Dendritic cell treated with granulocyte-macrophage colony-stimulating factor and Interleukin-4, amounts not matched to agents 40 ng/mL and 50 ng/mL, for 4 days (primary cell): ENCODE measurements at regions not wholly inside any gene's neighbourhood (a gene's known extent, or its start where the extent isn't known, plus 50 kb on each side); places are given as distances from the start of the nearest gene placed in this dataset.
"Not testable (repeated sequence)": the region's sequence is repeated elsewhere in the genome, so short reads cannot be mapped to it uniquely, and the experiment has no call there.

ENCODE experiments used
- H3K27ac Mint-ChIP-seq: one replicate; pipeline ENCODE4 v1.8.0; 2022; ENCODE audit warnings: mild to moderate bottlenecking, mixed read lengths
- H3K27me3 Mint-ChIP-seq: one replicate; pipeline ENCODE4 v1.8.0; 2022; ENCODE audit warnings: mild to moderate bottlenecking, mixed read lengths
- H3K36me3 Mint-ChIP-seq: one replicate; pipeline ENCODE4 v1.8.0; 2022; ENCODE audit warnings: low read depth, mixed read lengths
- H3K4me1 Mint-ChIP-seq: one replicate; pipeline ENCODE4 v1.8.0; 2022; ENCODE audit warnings: low read depth, mixed read lengths
- H3K4me3 Mint-ChIP-seq: one replicate; pipeline ENCODE4 v1.8.0; 2022; ENCODE audit warnings: mild to moderate bottlenecking, moderate library complexity, mixed read lengths
- H3K9me3 Mint-ChIP-seq: one replicate; pipeline ENCODE4 v1.8.0; 2022; ENCODE audit warnings: mixed read lengths
- intact Hi-C: fragments of 100-400 bp; cut with micrococcal nuclease; formaldehyde crosslinking; loops from one replicate; pipeline ENCODE4 v1.15.0; 2022

- peaks cover 4% of the 10 kb centered on the region for H3K27me3 Mint-ChIP-seq
- H3K27ac Mint-ChIP-seq, result no peak overlapping the region
- H3K4me1 Mint-ChIP-seq, result no peaks in the 10 kb centered on the region
- no peaks in the 10 kb centered on the region for H3K36me3 Mint-ChIP-seq
- intact Hi-C loops, result no loop called here
- no peak overlapping the region for H3K4me3 Mint-ChIP-seq
- no peaks in the 10 kb centered on the region for H3K9me3 Mint-ChIP-seq
Observed at GRCh38 chr10:44578271-44578670, 193.4 kb upstream of the CXCL12 start.

- H3K4me3 Mint-ChIP-seq, intact Hi-C loops, H3K4me1 Mint-ChIP-seq: not testable (repeated sequence)
Observed at GRCh38 chr10:44578963-44579362, 194.1 kb upstream of the CXCL12 start.

GRCh38 chr10:44581996-44582395, 197.1 kb upstream of the CXCL12 start:
- no peaks in the 10 kb centered on the region for H3K9me3 Mint-ChIP-seq
- H3K4me1 Mint-ChIP-seq, result no peaks in the 10 kb centered on the region
- H3K27me3 Mint-ChIP-seq, result peaks cover 4% of the 10 kb centered on the region
- no peak overlapping the region for H3K27ac Mint-ChIP-seq
- intact Hi-C loops, result no loop called here
- no peak overlapping the region for H3K4me3 Mint-ChIP-seq
- H3K36me3 Mint-ChIP-seq, result no peaks in the 10 kb centered on the region

More at GRCh38 chr10:44578963-44579362, 194.1 kb upstream of the CXCL12 start:
- not testable (repeated sequence) for H3K27me3 Mint-ChIP-seq, H3K27ac Mint-ChIP-seq, H3K9me3 Mint-ChIP-seq, H3K36me3 Mint-ChIP-seq

DNA sequence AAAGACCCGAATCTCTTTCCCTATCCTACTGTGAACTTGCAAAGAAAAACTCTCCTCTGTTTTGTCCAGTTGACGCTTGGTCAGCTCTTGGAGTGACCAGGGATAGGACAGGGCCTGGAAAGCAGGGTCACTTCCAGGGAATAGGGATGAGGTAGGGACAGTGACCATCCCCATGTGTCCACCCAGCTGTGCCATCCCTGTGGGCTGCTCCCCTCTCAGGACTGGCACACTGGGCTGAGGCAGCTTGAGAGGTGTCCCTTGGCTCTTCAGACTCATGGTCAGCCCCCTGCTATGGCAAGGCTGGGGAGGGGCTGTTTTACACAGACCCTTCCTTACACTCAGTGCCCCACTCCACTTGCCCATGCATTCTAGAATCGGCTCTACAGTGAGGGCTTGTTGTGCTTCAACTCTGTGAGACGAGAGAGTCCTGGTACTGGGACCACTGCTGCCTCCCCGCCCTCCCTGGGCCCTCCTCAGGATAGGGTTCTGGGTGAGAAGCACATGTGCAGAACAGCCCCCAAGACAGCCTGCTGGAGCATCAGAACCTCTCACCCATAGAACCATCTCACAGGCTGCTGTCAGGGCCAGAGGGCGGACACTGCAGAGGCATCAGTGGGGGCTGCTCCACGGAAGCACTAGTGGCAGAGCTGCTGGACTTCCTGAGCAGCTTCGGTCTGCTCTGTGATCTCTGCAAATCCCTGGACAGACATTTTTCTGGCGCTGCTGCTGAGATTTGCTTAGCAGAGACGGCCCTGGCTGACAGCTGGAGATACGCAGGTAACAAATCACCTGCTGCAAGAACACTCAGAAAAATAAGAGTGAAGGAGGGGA, 202.8 kb upstream of the CXCL12 start:
- Mint-ChIP-seq H3K4me1 (no peaks in the 10 kb centered on the region), H3K9me3 (no peaks in the 10 kb centered on the region), H3K27me3 (peaks cover under 1% of the 10 kb centered on the region), H3K4me3 (no peak overlapping the region), H3K36me3 (no peaks in the 10 kb centered on the region), H3K27ac (no peak overlapping the region)
- intact Hi-C loops, result no loop called here

- intact Hi-C loops, result no loop called here
- Mint-ChIP-seq H3K9me3 (no peaks in the 10 kb centered on the region), H3K27me3 (peaks cover 7% of the 10 kb centered on the region), H3K4me3 (no peak overlapping the region), H3K27ac (no peak overlapping the region), H3K4me1 (no peaks in the 10 kb centered on the region), H3K36me3 (no peaks in the 10 kb centered on the region)
Observed at GRCh38 chr10:44589181-44589943, 204.5 kb upstream of the CXCL12 start.

GRCh38 chr10:44589944-44590449, 205.1 kb upstream of the CXCL12 start:
- Mint-ChIP-seq H3K4me3 (no peak overlapping the region), H3K9me3 (no peaks in the 10 kb centered on the region), H3K27ac (no peak overlapping the region), H3K4me1 (no peaks in the 10 kb centered on the region), H3K27me3 (peaks cover 10% of the 10 kb centered on the region), H3K36me3 (no peaks in the 10 kb centered on the region)
- intact Hi-C loops, result no loop called here

GRCh38 chr10:44591911-44592310, 207.0 kb upstream of the CXCL12 start:
- Mint-ChIP-seq H3K9me3 (no peaks in the 10 kb centered on the region), H3K36me3 (no peaks in the 10 kb centered on the region), H3K4me1 (no peaks in the 10 kb centered on the region), H3K27me3 (peaks cover 12% of the 10 kb centered on the region), H3K27ac (no peak overlapping the region), H3K4me3 (no peak overlapping the region)
- intact Hi-C loops, result no loop called here

GRCh38 chr10:44593952-44594351, 209.1 kb upstream of the CXCL12 start:
- intact Hi-C loops, result no loop called here
- Mint-ChIP-seq H3K27ac (no peak overlapping the region), H3K9me3 (no peaks in the 10 kb centered on the region), H3K27me3 (peaks cover 17% of the 10 kb centered on the region), H3K4me3 (no peak overlapping the region), H3K4me1 (no peaks in the 10 kb centered on the region), H3K36me3 (no peaks in the 10 kb centered on the region)

- Mint-ChIP-seq H3K27me3 (peaks cover 2% of the 10 kb centered on the region), H3K27ac (no peak overlapping the region), H3K4me3 (no peak overlapping the region), H3K4me1 (no peaks in the 10 kb centered on the region), H3K9me3 (no peaks in the 10 kb centered on the region), H3K36me3 (no peaks in the 10 kb centered on the region)
- intact Hi-C loops, result no loop called here
Observed at GRCh38 chr10:44607116-44607515, 222.2 kb upstream of the CXCL12 start.

- Mint-ChIP-seq H3K27ac (no peak overlapping the region), H3K27me3 (no peaks in the 10 kb centered on the region), H3K9me3 (no peaks in the 10 kb centered on the region), H3K4me1 (no peaks in the 10 kb centered on the region), H3K4me3 (no peak overlapping the region), H3K36me3 (no peaks in the 10 kb centered on the region)
- intact Hi-C loops, result no loop called here
Observed at GRCh38 chr10:44618910-44619309, 234.0 kb upstream of the CXCL12 start.

DNA sequence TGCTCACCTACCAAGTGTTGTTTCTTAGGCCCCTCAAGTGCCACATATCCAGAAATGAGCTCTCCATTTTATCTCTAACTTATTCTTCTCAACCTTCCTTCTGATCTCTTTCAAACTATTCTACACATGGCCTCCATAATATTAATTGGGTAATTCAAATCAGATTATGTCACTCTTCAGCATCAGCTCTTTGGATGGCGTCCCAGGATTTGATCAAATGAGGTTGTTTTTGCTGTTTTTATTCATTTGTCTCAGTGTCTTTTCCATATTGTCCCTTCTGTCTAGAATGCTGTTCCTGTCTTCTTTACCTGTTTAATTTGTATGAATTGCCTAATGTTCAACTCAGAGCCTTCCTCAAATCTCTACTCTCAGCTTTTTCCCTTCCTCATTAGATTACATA, 234.6 kb upstream of the CXCL12 start:
- no peak overlapping the region for H3K4me3 Mint-ChIP-seq
- H3K27me3 Mint-ChIP-seq, result no peaks in the 10 kb centered on the region
- no peaks in the 10 kb centered on the region for H3K4me1 Mint-ChIP-seq

DNA sequence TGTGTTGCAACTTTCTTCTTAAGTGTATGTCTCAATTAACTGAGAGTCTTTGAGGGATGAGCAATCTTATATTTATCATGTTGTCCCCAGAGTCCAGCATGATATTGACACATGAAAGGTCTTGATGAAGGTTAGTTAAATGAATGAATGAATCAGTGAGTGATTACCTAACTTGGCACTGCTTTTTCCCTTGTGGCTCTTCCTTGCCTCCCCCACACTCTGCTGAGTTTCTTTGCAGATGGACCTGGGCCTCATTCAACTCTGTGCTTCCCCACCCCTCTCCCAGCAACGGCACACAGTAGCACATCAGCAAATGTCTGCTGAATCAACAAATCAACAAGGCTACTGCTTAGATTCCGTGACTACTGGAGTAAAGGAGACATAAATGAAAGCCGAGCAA, 235.1 kb upstream of the CXCL12 start:
- Mint-ChIP-seq H3K36me3 (no peaks in the 10 kb centered on the region), H3K9me3 (no peaks in the 10 kb centered on the region), H3K4me3 (no peak overlapping the region), H3K4me1 (no peaks in the 10 kb centered on the region), H3K27ac (no peak overlapping the region), H3K27me3 (no peaks in the 10 kb centered on the region)
- intact Hi-C loops, result no loop called here

More for the DNA sequence above, 234.6 kb upstream of the CXCL12 start:
- no peaks in the 10 kb centered on the region for H3K36me3 Mint-ChIP-seq
- H3K9me3 Mint-ChIP-seq, result no peaks in the 10 kb centered on the region
- intact Hi-C loops, result no loop called here
- H3K27ac Mint-ChIP-seq, result no peak overlapping the region

DNA sequence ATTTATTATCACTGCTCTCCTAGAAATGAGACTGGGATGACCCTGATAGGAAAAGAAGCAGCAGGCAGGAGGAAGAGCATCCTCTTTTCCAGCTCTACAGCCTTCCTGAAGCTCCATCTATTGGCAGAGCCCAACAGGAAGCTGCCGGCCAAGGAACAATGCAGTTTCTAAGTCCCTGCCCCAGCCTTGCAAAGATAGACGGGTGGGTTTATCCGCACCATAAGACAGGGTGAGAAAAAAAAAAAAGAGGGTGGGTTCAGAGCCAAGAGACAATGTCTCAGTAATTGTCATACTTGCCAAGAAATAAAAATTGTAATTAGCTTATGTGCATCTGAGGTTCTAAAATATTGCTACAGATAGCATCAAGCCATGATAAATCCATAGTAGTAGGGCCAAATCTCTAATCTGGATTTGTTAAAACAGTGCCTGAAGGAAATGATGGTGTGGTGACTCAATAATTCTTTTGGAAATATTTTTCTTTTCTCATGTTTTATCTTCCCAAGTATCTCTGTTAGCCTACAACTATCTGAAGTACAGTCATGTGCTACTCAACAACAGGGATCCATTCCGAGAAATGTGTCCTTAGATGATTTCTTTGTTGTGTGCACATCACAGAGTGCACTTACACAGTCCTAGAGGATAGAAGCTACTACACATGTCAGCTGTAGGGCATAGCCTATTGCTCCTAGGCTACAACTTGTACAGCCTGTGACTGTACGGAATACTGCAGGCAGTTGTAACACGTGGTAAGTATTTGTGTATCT, 242.9 kb upstream of the CXCL12 start:
- Mint-ChIP-seq H3K4me3 (no peak overlapping the region), H3K4me1 (peaks cover 11% of the 10 kb centered on the region), H3K27ac (no peak overlapping the region), H3K36me3 (no peaks in the 10 kb centered on the region), H3K27me3 (no peaks in the 10 kb centered on the region), H3K9me3 (no peaks in the 10 kb centered on the region)
- intact Hi-C loops, result no loop called here

- Mint-ChIP-seq H3K9me3 (no peaks in the 10 kb centered on the region), H3K27me3 (no peaks in the 10 kb centered on the region), H3K27ac (no peak overlapping the region), H3K4me1 (peaks cover 11% of the 10 kb centered on the region), H3K36me3 (no peaks in the 10 kb centered on the region), H3K4me3 (no peak overlapping the region)
- intact Hi-C loops, result no loop called here
Observed at GRCh38 chr10:44628921-44629320, 244.0 kb upstream of the CXCL12 start.
